ENCODE measurements at regions not wholly inside any gene's neighbourhood (a gene's known extent, or its start where the extent isn't known, plus 50 kb on each side); places are given as distances from the start of the nearest gene placed in this dataset.

- DNase-seq (ENCODE audit: low read depth, low spot score), result no peak
These were observed 135.7 kb upstream of the SLCO3A1 start for GRCh38 chr15:91717811-91718210.

GRCh38 chr15:91723959-91724358, 129.5 kb upstream of the SLCO3A1 start:
- DNase-seq (ENCODE audit: low read depth, low spot score), result no peak

GRCh38 chr15:91733661-91734060, 119.8 kb upstream of the SLCO3A1 start:
- DNase-seq (ENCODE audit: low read depth, low spot score), result no peak

GRCh38 chr15:91737151-91737818, 116.2 kb upstream of the SLCO3A1 start:
- no peak for DNase-seq (ENCODE audit: low read depth, low spot score)

- DNase-seq (ENCODE audit: low read depth, low spot score), result no peak
These were observed 111.5 kb upstream of the SLCO3A1 start for GRCh38 chr15:91741986-91742385.

GRCh38 chr15:91751611-91752010, 101.9 kb upstream of the SLCO3A1 start:
- peak; percentile 1 for DNase-seq (ENCODE audit: low read depth, low spot score)

GRCh38 chr15:91752081-91752785, 101.3 kb upstream of the SLCO3A1 start:
- no peak for DNase-seq (ENCODE audit: low read depth, low spot score)

- DNase-seq (ENCODE audit: low read depth, low spot score), result no peak
These were observed 93.9 kb upstream of the SLCO3A1 start for GRCh38 chr15:91759560-91759959.

GRCh38 chr15:91765660-91766059, 87.8 kb upstream of the SLCO3A1 start:
- DNase-seq (ENCODE audit: low read depth, low spot score), result no peak

- DNase-seq (ENCODE audit: low read depth, low spot score), result no peak
These were observed 84.0 kb upstream of the SLCO3A1 start for GRCh38 chr15:91769476-91769875.

GRCh38 chr15:91769894-91770293, 83.6 kb upstream of the SLCO3A1 start:
- no peak for DNase-seq (ENCODE audit: low read depth, low spot score)

GRCh38 chr15:91776104-91776503, 77.4 kb upstream of the SLCO3A1 start:
- no peak for DNase-seq (ENCODE audit: low read depth, low spot score)

- DNase-seq (ENCODE audit: low read depth, low spot score), result no peak
These were observed 73.5 kb upstream of the SLCO3A1 start for GRCh38 chr15:91779960-91780359.

- no peak for DNase-seq (ENCODE audit: low read depth, low spot score)
These were observed 73.1 kb upstream of the SLCO3A1 start for GRCh38 chr15:91780387-91780786.

- no peak for DNase-seq (ENCODE audit: low read depth, low spot score)
These were observed 71.3 kb upstream of the SLCO3A1 start for GRCh38 chr15:91782221-91782620.

- DNase-seq (ENCODE audit: low read depth, low spot score), result no peak
These were observed 70.5 kb upstream of the SLCO3A1 start for GRCh38 chr15:91783008-91783407.

- no peak for DNase-seq (ENCODE audit: low read depth, low spot score)
These were observed 70.1 kb upstream of the SLCO3A1 start for GRCh38 chr15:91783451-91783850.

- no peak for DNase-seq (ENCODE audit: low read depth, low spot score)
These were observed 68.4 kb upstream of the SLCO3A1 start for GRCh38 chr15:91784973-91785709.

- DNase-seq (ENCODE audit: low read depth, low spot score), result no peak
These were observed 66.3 kb upstream of the SLCO3A1 start for GRCh38 chr15:91787198-91787597.

GRCh38 chr15:91789136-91789535, 64.4 kb upstream of the SLCO3A1 start:
- no peak for DNase-seq (ENCODE audit: low read depth, low spot score)

- DNase-seq (ENCODE audit: low read depth, low spot score), result peak; percentile 60
These were observed 62.7 kb upstream of the SLCO3A1 start for GRCh38 chr15:91790836-91791235.

- no peak for DNase-seq (ENCODE audit: low read depth, low spot score)
These were observed 59.7 kb upstream of the SLCO3A1 start for GRCh38 chr15:91793771-91794170.

GRCh38 chr15:91795235-91795634, 58.3 kb upstream of the SLCO3A1 start:
- DNase-seq (ENCODE audit: low read depth, low spot score), result peak; percentile 2

Data from astrocyte of the hippocampus (primary cell).